Fibroblast of lung (primary cell): ENCODE measurements at regions not wholly inside any gene's neighbourhood (a gene's known extent, or its start where the extent isn't known, plus 50 kb on each side); places are given as distances from the start of the nearest gene placed in this dataset.

Source experiments
- DNase-seq, 2 donors: peaks; one replicate each; pipeline versions ENCODE4 v3.0.0 to v3.0.0-alpha.2; 2010; ENCODE audit warnings: low read depth in 2 of 2
- H2AFZ ChIP-seq: 2 replicates; pipeline ENCODE4 v1.5.1; 2012; ENCODE audit warnings: low read length, control low read depth, inconsistent platforms
- H3K27ac ChIP-seq: 2 replicates; pipeline ENCODE4 v1.5.1; 2011; ENCODE audit warnings: low read length, control low read depth; ENCODE audit not compliant: insufficient read depth
- H3K27me3 ChIP-seq: 2 replicates; pipeline ENCODE4 v1.5.1; 2011; ENCODE audit warnings: mild to moderate bottlenecking, low read length; ENCODE audit not compliant: control insufficient read depth, insufficient read depth
- H3K36me3 ChIP-seq: 2 replicates; pipeline ENCODE4 v1.5.1; 2011; ENCODE audit warnings: low read length; ENCODE audit not compliant: control insufficient read depth, insufficient read depth
- H3K4me1 ChIP-seq: 2 replicates; pipeline ENCODE4 v1.5.1; 2011; ENCODE audit warnings: low read length; ENCODE audit not compliant: control insufficient read depth, insufficient read depth; ENCODE audit errors: extremely low read depth
- H3K4me2 ChIP-seq: 2 replicates; pipeline ENCODE4 v1.5.1; 2011; ENCODE audit warnings: low read length, control low read depth; ENCODE audit not compliant: insufficient read depth; ENCODE audit errors: extremely low read depth
- H3K4me3 ChIP-seq, 4 experiments: fragments of 200-600 bp in 1 of 4; sonication (generic) in 1 of 4; replicated peaks in 1 of 4; 2 replicates each; pipeline ENCODE4 v1.5.1; 2011 to 2016; ENCODE audit warnings: low read length in 4 of 4, low read depth in 3 of 4, mild to moderate bottlenecking in 3 of 4, control low read depth in 2 of 4, inconsistent platforms in 1 of 4, mixed read lengths in 1 of 4; ENCODE audit not compliant: insufficient read depth in 1 of 4; ENCODE audit errors: control extremely low read depth in 1 of 4
- H3K79me2 ChIP-seq: 2 replicates; pipeline ENCODE4 v1.5.1; 2012; ENCODE audit warnings: mild to moderate bottlenecking, low read length, inconsistent platforms; ENCODE audit not compliant: control insufficient read depth, insufficient read depth
- H3K9ac ChIP-seq: 2 replicates; pipeline ENCODE4 v1.5.1; 2011; ENCODE audit warnings: mild to moderate bottlenecking, low read length, control low read depth; ENCODE audit not compliant: insufficient read depth
- H3K9me3 ChIP-seq: 2 replicates; pipeline ENCODE4 v1.5.1; 2012; ENCODE audit warnings: low read depth, low read length; ENCODE audit not compliant: control insufficient read depth, insufficient read depth
- H4K20me1 ChIP-seq: 2 replicates; pipeline ENCODE4 v1.5.1; 2011; ENCODE audit warnings: low read length; ENCODE audit not compliant: control insufficient read depth, insufficient read depth; ENCODE audit errors: extremely low read depth
- EZH2 ChIP-seq: IDR thresholded peaks from 2 replicates; pipeline ENCODE4 v1.5.1; 2012; ENCODE audit warnings: low read length, control low read depth, mild to moderate bottlenecking; ENCODE audit errors: missing control alignments
- TF ChIP-seq, protein P1 (sequence below), 2 donors: IDR thresholded peaks in 1 of 2; conservative IDR thresholded peaks in 1 of 2; 1 replicate in 1 of 2; 2 replicates in 1 of 2; pipeline ENCODE4 v1.5.1; 2011 to 2012; ENCODE audit warnings: low read length in 2 of 2, control low read depth in 1 of 2, inconsistent platforms in 1 of 2, low read depth in 1 of 2, mild to moderate bottlenecking in 1 of 2

DNA sequence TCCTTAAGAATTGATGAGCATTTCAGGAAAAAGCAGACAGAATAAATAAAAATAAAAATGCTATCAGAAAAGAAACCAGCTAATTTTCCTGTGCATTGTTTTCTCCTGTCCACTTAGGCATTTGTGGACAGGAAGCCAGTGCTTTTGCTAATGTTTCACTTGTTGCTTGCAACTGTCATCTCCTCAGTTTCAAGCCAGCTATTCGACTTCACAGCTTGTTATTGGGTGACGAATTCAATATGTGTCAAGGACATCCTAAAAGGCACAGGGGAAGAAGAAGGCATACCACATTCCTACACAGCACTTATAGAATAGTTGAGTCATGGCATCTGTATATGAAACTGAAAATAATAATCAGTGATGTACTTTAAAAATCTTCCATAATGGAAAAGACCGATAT, 530.6 kb upstream of the KIRREL3 start:
- Histone ChIP-seq H3K79me2 (no peaks in the 10 kb centered on the region), H4K20me1 (no peaks in the 10 kb centered on the region), H3K36me3 (no peaks in the 10 kb centered on the region), H3K27ac (no peak overlapping the region), H3K9me3 (no peaks in the 10 kb centered on the region), H3K4me1 (no peaks in the 10 kb centered on the region), H2AFZ (no peak overlapping the region), H3K4me3 (no peak overlapping the region), H3K9ac (no peak overlapping the region), H3K4me2 (no peak overlapping the region), H3K27me3 (no peaks in the 10 kb centered on the region)
- DNase-seq: no peak
- TF ChIP-seq, protein P1, sequence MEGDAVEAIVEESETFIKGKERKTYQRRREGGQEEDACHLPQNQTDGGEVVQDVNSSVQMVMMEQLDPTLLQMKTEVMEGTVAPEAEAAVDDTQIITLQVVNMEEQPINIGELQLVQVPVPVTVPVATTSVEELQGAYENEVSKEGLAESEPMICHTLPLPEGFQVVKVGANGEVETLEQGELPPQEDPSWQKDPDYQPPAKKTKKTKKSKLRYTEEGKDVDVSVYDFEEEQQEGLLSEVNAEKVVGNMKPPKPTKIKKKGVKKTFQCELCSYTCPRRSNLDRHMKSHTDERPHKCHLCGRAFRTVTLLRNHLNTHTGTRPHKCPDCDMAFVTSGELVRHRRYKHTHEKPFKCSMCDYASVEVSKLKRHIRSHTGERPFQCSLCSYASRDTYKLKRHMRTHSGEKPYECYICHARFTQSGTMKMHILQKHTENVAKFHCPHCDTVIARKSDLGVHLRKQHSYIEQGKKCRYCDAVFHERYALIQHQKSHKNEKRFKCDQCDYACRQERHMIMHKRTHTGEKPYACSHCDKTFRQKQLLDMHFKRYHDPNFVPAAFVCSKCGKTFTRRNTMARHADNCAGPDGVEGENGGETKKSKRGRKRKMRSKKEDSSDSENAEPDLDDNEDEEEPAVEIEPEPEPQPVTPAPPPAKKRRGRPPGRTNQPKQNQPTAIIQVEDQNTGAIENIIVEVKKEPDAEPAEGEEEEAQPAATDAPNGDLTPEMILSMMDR (conservative IDR thresholded peaks at IDR 0.05 in 1 of 2, IDR thresholded peaks at IDR 0.05 in 1 of 2; ENCODE audit: low read depth in 1 of 2, low read length in 2 of 2): no peak
- no peak for TF ChIP-seq EZH2

DNA sequence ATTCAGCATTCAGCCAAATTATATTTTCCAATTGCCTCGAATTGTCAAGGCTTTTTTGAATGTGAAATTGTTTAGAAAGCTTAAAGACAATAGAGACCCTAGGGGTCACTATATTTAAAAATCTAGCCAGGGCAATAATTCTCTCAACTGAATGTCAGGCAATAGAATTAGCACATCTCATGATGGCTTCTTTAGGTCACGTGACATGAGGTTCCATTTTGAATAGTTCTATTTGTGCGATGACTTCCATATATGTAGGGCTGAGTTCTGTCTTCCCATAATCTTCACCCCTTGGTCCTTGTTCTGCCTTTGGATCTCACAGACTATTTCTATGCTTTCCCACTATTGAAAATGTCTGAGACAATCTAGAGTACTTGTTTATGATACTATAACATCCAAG, 527.7 kb upstream of the KIRREL3 start:
- H4K20me1 ChIP-seq: no peaks in the 10 kb centered on the region
- no peak for DNase-seq
- no peak for TF ChIP-seq EZH2
- TF ChIP-seq, protein P1 (conservative IDR thresholded peaks at IDR 0.05 in 1 of 2, IDR thresholded peaks at IDR 0.05 in 1 of 2; ENCODE audit: low read depth in 1 of 2, low read length in 2 of 2): no peak
- no peak overlapping the region for H3K4me2 ChIP-seq
- no peaks in the 10 kb centered on the region for H3K9me3 ChIP-seq
- H3K9ac ChIP-seq: no peak overlapping the region
- H3K36me3 ChIP-seq: no peaks in the 10 kb centered on the region
- H3K4me1 ChIP-seq: no peaks in the 10 kb centered on the region
- no peak overlapping the region for H3K27ac ChIP-seq
- H3K27me3 ChIP-seq: no peaks in the 10 kb centered on the region
- no peak overlapping the region for H2AFZ ChIP-seq
- H3K79me2 ChIP-seq: no peaks in the 10 kb centered on the region
- H3K4me3 ChIP-seq: no peak overlapping the region

DNA sequence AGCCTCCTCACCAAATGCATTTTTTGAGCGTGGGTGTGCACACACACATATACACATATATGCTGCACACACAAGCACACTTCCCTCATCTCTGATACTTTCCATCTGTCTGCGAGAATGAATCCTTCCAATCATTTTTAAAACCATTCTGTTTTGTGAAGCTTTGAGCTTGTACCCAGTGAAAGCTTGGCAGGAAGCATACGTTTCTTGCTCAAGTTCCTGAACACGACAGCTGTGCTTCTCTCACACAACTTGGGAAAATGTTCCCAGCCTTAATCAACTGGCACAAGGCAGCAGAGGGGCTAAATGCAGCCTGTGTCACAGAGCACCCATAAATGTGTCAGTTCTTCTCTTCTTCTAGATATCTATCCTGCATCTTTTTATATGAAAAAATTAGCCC, 524.0 kb upstream of the KIRREL3 start:
- DNase-seq: no peak
- Histone ChIP-seq H3K4me1 (no peaks in the 10 kb centered on the region), H3K27ac (no peak overlapping the region)

More for the DNA sequence above, 524.0 kb upstream of the KIRREL3 start:
- no peak overlapping the region for H3K4me2 ChIP-seq
- no peaks in the 10 kb centered on the region for H4K20me1 ChIP-seq
- no peaks in the 10 kb centered on the region for H3K9me3 ChIP-seq
- H2AFZ ChIP-seq: no peak overlapping the region
- no peak for TF ChIP-seq EZH2
- TF ChIP-seq, protein P1 (conservative IDR thresholded peaks at IDR 0.05 in 1 of 2, IDR thresholded peaks at IDR 0.05 in 1 of 2; ENCODE audit: low read depth in 1 of 2, low read length in 2 of 2): no peak
- no peak overlapping the region for H3K4me3 ChIP-seq
- no peaks in the 10 kb centered on the region for H3K36me3 ChIP-seq
- H3K27me3 ChIP-seq: no peaks in the 10 kb centered on the region
- H3K9ac ChIP-seq: no peak overlapping the region
- H3K79me2 ChIP-seq: no peaks in the 10 kb centered on the region
